HG02870 (cell line): ENCODE measurements at regions not wholly inside any gene's neighbourhood (a gene's known extent, or its start where the extent isn't known, plus 50 kb on each side); places are given as distances from the start of the nearest gene placed in this dataset.

ENCODE experiments used
- ATAC-seq: cut with Tn5 transposase; IDR thresholded peaks from one replicate; pipeline ENCODE4 v1.9.1; 2021; ENCODE audit warnings: mild to moderate bottlenecking, moderate library complexity; ENCODE audit not compliant: unreplicated experiment

DNA sequence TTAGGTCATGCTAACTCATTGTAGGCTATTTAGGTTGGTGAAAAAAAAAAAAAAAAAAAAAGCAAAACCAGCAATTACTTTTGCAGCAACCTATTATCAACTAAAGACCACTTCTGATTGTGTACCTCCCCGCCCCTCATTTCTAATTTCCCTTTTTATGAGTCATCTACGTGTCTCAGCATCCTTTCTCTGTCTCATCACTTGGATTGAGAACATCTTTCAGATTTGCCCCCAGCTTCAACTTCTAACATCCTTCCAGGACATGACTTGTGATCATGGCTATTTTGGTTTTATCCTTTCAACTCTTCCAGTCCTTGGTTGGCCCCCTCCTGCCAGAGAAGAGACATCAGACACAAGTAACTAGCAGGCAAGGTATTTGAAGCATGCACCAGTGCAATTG lies 156.7 kb upstream of the CCN2 start:
- ATAC-seq: no peak

DNA sequence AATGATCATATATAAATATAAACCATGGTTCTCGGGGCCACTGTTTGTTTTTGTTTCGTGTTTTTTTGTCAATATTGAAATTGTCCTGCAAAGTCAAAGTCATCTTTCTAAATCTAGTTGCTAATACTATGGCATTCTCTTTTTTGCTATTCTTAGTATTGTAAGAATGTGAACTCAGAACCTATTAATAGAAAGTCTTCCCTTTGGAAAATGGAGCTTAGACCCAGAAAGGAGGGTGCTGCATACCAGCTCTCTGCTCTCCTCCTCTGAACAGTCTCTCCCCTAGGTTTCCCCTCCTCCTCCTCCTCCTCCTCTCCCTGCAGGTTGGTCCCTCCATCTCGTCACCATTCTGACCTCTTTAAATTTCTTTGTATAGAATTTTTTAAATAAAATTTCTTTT lies 150.4 kb upstream of the CCN2 start:
- ATAC-seq: no peak

DNA sequence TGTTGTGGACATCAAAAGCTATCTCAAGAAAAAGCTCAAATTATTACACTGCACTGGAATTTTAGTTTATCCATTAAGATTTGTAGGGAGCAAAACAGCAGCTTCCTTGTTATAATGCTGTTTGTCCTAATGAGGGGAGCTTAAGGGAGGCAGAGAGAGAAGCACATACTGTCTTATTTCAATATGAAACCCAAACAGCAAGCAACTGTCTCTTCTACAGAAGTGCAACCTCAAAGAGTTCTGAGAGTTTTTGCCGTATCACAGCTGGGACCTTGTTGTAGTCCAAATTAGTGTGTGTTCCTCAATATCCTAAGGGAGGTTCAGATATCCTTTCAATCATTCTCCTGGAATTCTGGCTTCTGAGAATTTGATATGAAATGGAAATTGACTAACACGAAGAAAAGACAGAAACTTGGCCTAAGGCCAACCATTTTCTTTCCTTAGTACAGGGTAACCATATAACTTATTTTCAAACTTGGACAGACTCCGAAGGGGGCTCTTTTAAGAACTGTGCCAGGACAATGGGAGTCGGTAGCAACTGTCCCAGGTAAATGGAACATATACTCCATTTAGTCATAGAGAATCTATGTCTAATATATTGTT lies 149.3 kb upstream of the CCN2 start:
- no peak for ATAC-seq

- no peak for ATAC-seq
These were observed 145.8 kb upstream of the CCN2 start for GRCh38 chr6:132096996-132097395.

- ATAC-seq: no peak
These were observed 145.1 kb upstream of the CCN2 start for GRCh38 chr6:132096245-132096644.

GRCh38 chr6:132089173-132089572 lies 138.0 kb upstream of the CCN2 start:
- ATAC-seq: no peak

- ATAC-seq: no peak
These were observed 137.0 kb upstream of the CCN2 start for GRCh38 chr6:132088150-132088549.

GRCh38 chr6:132087391-132087790 lies 136.2 kb upstream of the CCN2 start:
- no peak for ATAC-seq

- ATAC-seq: no peak
These were observed 134.6 kb upstream of the CCN2 start for GRCh38 chr6:132085731-132086130.

DNA sequence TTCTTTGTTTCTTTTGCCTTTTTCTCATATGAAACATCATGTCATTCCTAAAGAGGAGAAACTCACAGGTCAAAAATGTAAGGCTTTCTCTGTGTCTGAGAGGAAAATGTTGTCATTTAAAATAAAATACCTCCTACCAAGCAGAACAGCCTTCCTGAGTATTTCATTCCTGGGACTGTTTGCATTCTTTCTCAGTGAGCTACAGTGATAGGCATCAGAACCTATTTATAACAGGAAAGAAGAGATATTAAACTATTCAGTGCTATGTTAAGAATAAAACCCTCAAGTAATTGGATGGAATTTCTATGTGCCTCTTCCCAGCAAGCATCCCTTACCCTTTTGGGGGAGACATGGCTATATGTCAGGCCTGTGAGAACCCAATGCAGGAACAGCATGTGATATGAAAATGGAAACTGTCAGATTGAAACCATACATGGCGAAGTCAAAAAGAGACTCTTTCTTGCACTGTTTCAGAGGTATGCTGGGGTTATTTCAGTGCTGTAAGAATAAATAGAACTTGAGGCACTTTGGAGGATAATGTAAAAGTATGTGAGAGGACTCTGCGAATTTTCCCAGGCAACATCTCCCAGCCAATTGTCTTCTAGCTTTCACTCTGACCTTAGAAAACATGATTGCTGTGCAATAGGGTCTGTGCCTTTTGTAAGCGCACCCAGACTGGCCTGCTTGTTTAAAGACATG lies 133.8 kb upstream of the CCN2 start:
- peak; percentile 96 for ATAC-seq

- ATAC-seq: no peak
These were observed 131.2 kb upstream of the CCN2 start for GRCh38 chr6:132082421-132082820.

- no peak for ATAC-seq
These were observed 130.2 kb upstream of the CCN2 start for GRCh38 chr6:132081338-132081737.

DNA sequence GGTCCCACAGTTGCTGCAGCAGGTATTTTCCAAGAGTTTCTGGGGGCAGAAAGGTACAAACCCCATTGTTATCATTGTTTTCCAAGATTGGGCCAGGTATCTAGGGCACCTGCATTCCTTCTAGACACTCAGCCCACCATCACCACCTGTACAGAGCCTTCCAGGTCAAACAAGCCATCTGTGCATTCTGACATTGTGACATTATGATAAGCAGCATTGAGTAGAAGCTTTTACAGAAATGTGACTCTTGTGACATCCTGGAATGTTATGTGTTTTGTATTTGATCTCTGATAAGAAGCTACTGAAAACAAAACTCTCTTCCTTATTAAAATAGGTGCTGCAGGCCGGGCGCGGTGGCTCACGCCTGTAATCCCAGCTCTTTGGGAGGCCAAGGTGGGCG lies 128.1 kb upstream of the CCN2 start:
- ATAC-seq: no peak

DNA sequence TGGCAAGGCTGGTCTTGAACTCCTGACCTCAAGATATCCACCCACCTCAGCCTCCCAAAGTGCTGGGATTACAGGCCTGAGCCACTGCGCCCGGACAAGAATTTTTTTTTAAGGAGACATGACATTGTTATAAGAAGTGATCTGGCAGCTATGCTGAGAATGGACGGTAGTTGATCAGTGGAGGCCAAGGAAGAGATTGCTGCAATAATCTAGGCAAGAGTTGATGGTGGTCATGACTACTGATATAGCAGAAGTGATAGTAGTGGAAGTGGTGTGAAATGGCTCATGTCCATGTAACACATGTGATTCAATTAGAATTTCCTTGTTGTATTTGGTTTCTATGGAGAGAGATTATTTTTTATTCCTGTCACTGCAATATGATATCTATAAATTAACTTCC lies 125.3 kb upstream of the CCN2 start:
- ATAC-seq: no peak

DNA sequence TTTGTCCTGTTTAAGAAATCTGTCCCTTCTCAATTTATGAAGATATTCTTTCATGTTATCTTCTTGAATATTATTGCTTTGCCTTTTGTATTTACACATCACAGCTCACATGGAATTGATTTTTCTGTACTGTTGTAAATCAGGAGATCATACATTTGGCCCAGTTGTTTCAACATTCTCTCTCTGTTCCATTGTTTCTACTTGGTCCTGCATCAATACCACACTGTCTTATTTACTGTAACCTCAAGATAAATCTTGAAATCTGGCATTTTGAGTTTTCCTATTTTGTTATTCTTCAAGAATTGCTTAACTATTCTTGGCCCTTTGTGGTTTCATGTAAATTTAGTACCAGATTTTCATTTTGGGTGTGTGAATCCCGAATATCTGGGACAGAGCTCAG lies 121.7 kb upstream of the CCN2 start:
- no peak for ATAC-seq

GRCh38 chr6:132072271-132072670 lies 121.1 kb upstream of the CCN2 start:
- no peak for ATAC-seq

GRCh38 chr6:132070356-132070755 lies 119.2 kb upstream of the CCN2 start:
- no peak for ATAC-seq

DNA sequence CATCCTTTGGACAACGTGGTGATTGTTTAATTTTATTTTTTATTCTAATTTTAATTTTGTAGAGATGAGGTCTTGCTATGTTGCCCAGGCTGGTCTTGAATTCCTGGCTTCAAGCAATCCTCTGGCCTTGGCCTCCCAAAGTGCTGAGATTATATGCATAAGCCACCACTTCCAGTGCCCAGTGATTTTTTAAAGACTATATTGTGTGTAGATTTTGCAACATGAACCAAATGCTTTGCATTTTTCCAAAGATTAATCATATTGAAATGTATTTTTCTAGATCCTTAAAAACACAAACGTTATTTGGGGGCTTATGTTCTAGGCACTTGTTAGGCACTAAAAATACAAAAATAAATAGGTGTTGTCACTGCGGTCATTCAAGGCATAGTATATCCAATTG lies 117.6 kb upstream of the CCN2 start:
- no peak for ATAC-seq

DNA sequence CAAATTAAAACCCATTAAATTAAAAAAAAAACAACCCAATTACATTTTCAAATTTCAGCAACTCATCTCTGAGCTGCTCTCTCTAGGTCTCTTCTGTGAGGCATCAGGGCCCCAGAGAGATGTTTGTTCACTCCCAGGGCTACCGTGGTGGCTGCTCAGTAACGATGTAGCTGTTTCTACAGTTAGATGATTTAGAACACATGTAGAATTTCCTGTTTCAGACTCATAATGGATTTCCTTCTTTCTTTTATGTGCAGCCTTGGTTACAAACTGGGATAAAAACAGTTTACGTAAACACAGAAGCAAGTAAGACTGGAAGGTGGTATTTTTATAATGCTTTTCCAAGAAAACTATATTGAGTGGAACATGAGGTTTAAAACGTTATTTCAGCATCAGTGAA lies 116.1 kb upstream of the CCN2 start:
- no peak for ATAC-seq

DNA sequence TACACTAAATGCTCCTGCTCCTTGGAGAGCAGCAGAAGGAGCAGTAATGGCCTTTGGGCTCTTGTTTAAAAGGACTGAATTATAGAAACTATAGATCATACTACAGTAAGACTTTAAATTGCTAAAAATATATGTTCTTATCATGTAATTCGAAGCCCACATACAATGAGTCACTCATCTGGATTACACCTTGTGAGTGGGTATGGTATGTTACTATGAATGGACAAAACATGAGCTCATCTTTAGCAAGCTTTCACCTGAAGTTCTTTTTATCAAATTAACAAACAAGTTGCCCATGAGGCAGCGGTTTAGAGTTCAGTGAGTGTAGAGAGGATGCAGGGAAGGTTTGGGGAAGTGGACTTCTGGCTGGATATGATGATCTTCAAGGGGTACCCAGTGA lies 114.4 kb upstream of the CCN2 start:
- ATAC-seq: no peak

DNA sequence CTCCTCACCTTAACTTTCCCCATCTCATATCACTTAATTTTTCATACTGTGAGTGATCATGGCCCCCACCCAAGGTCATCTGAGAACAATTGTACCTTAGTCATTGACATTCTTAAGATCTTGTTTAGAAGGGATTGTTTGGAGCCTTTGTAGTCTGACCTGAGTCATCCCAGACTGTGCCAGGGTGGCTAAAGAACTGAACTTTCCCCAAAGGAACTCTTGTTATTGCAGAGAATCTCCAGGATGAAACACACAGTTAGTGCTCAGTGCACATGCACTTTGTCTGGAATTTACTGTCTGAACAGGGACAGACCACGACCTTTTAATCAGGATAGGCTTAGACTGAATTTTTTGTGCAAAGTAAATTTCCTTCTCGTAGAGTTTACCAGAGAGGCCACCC lies 112.6 kb upstream of the CCN2 start:
- no peak for ATAC-seq

GRCh38 chr6:132063204-132063603 lies 112.0 kb upstream of the CCN2 start:
- ATAC-seq: no peak

GRCh38 chr6:132062626-132063025 lies 111.5 kb upstream of the CCN2 start:
- ATAC-seq: no peak
